Skeletal muscle tissue (tissue), 3 donors: ENCODE measurements at regions not wholly inside any gene's neighbourhood (a gene's known extent, or its start where the extent isn't known, plus 50 kb on each side); places are given as distances from the start of the nearest gene placed in this dataset.

Experiments used
- H3K27ac ChIP-seq: one replicate; pipeline ENCODE4 v1.7.0; 2013; ENCODE audit warnings: mild to moderate bottlenecking, low read depth, low read length, inconsistent platforms
- H3K27me3 ChIP-seq, 3 donors: one replicate each; pipeline ENCODE4 v1.7.0; 2013; ENCODE audit warnings: low read length in 3 of 3; ENCODE audit not compliant: control insufficient read depth in 3 of 3, insufficient read depth in 3 of 3
- H3K36me3 ChIP-seq, 3 donors: one replicate each; pipeline ENCODE4 v1.7.0; 2013; ENCODE audit warnings: low read length in 3 of 3; ENCODE audit not compliant: control insufficient read depth in 3 of 3, insufficient read depth in 3 of 3
- H3K4me1 ChIP-seq, 3 donors: one replicate each; pipeline ENCODE4 v1.7.0; 2013; ENCODE audit warnings: low read length in 3 of 3, mild to moderate bottlenecking in 3 of 3; ENCODE audit not compliant: control insufficient read depth in 3 of 3, insufficient read depth in 3 of 3
- H3K4me3 ChIP-seq, 3 donors: one replicate each; pipeline ENCODE4 v1.7.0; 2013; ENCODE audit warnings: low read length in 3 of 3
- H3K9ac ChIP-seq, 3 donors: one replicate each; pipeline ENCODE4 v1.7.0; 2013; ENCODE audit warnings: low read length in 3 of 3, mild to moderate bottlenecking in 3 of 3, moderate library complexity in 2 of 3, low read depth in 1 of 3
- H3K9me3 ChIP-seq, 3 donors: one replicate each; pipeline ENCODE4 v1.7.0; 2013; ENCODE audit warnings: low read length in 3 of 3; ENCODE audit not compliant: control insufficient read depth in 3 of 3
- donor health status: Osteomylitis.

DNA sequence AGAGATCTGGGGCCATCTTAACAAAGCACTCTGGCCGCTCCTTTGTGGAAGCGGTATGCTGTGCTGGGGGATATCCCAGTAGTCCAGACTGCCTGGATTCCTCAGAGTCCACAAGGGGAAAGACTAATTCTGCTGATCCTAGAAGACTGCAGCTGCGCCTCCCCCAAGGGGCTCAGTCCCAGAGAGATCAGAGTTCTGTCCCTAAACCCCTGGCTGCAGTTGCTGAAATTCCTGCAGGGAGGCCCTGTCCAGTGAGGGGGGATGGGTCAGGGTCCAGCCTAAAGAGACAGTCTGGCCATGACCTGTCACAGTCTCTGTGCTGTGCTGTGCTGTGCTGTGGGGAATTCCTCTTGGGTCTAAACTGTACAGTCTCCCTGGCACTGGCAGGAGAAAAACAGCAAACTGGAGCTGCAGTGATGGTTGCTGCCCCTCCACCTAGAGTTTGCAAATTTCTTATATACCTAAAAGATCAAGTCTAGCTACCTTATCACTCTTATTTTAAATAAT lies 575.1 kb upstream of the UBE2E2 start:
- no peak overlapping the region for H3K9ac ChIP-seq
- no peaks in the 10 kb centered on the region for H3K9me3 ChIP-seq
- no peak overlapping the region for H3K27ac ChIP-seq
- H3K27me3 ChIP-seq, result no peaks in the 10 kb centered on the region
- no peak overlapping the region for H3K4me3 ChIP-seq
- H3K36me3 ChIP-seq, result no peaks in the 10 kb centered on the region
- H3K4me1 ChIP-seq, result no peaks in the 10 kb centered on the region

DNA sequence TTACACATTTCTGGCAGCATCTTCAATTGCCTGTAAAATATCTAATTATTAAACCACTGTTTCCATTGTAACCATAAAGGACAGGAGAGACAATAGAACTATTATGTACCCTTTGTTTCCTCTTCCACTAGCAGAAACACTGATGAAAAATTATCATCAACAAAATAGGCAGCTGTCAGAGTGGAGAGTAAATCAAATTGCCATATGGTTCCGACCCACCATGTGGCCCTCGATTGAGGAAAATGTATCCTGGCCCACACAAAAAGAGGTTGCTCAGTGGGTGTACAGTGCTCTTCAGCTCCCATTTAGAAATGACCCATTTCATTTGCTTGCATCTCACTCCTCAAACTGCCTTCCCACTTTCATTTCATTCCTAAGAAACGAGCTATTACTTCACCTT lies 570.6 kb upstream of the UBE2E2 start:
- Histone ChIP-seq H3K4me3 (no peak overlapping the region), H3K9me3 (no peaks in the 10 kb centered on the region), H3K27ac (no peak overlapping the region), H3K9ac (no peak overlapping the region), H3K36me3 (no peaks in the 10 kb centered on the region), H3K4me1 (no peaks in the 10 kb centered on the region), H3K27me3 (no peaks in the 10 kb centered on the region)

DNA sequence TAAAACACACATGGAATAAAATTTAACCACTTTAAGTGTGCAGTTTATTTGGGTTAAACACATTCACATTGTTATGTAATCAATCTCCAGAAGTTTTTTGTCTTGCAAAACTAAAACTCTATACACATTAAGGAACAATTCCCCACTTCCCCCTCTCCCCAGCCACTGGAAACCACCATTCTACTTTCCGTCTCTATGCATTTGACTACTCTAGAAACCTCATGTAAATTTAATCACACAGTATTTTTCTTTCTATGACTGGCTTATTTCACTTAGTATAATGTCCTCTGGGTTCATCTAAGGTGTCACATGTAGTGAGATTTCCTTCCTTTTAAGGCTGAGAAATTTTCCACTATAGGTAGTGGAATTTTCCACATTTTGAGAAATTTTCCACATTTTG lies 568.7 kb upstream of the UBE2E2 start:
- no peaks in the 10 kb centered on the region for H3K4me1 ChIP-seq
- H3K36me3 ChIP-seq, result no peaks in the 10 kb centered on the region
- no peaks in the 10 kb centered on the region for H3K27me3 ChIP-seq
- H3K27ac ChIP-seq, result no peak overlapping the region
- no peak overlapping the region for H3K4me3 ChIP-seq
- no peak overlapping the region for H3K9ac ChIP-seq
- no peaks in the 10 kb centered on the region for H3K9me3 ChIP-seq

DNA sequence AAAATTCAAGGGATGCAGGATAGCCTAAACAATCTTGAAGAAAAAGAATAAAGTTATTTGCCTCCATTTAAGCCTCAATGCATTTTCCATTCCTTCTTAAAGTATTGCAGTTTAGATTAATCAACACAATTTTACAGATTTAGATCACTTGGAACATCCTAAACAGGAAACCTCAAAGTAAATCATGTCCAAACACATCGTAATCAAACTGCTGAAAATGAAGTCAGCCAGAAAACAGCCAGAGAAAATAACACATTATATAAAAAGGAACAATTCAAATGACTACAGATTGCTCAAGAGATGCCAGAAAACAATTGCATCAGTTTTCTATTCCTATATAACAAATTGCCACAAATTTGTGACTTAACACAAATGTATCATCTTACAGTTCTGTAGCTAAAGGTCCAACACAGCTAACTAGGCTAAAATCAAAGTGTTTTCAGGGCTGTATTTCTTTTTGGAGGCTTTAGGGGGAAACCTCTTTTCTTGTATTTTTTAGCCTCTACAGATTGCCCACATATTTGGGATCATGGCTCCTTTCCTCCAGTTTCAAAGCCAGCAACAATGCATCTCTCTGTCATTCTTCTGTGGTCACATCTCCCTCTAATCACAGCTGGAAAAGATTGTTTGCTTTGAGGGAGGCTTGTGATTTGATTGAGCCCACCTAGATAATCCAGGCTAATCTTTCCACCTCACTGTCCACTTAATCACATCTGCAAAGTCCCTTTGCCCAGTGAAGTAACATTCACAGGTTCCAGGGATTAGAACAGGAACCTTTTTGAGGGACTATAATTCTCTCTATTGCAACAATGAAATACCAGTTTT lies 543.3 kb upstream of the UBE2E2 start:
- Histone ChIP-seq H3K36me3 (no peaks in the 10 kb centered on the region), H3K9ac (no peak overlapping the region), H3K4me1 (no peaks in the 10 kb centered on the region), H3K9me3 (no peaks in the 10 kb centered on the region), H3K27ac (no peak overlapping the region), H3K4me3 (no peak overlapping the region), H3K27me3 (no peaks in the 10 kb centered on the region)

DNA sequence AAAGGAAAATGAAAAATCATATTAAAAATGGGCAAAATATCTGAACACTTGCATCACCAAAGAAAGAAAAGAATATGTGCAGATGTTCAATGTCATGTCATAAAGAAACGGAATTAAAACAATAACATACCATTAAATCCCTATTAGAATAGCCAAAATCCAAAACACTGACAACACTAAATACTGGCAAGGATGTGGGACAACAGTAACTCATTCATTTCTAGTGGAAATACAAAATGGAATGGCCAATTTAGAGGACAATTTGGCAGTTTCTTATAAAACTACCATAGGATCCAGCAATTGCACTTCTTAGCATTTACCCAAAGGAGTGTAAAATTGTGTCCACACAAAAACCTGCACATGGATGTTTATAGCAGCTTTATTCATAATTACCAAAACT lies 542.5 kb upstream of the UBE2E2 start:
- Histone ChIP-seq H3K4me1 (no peaks in the 10 kb centered on the region), H3K9ac (no peak overlapping the region), H3K27me3 (no peaks in the 10 kb centered on the region), H3K4me3 (no peak overlapping the region), H3K9me3 (no peaks in the 10 kb centered on the region), H3K36me3 (no peaks in the 10 kb centered on the region), H3K27ac (no peak overlapping the region)

DNA sequence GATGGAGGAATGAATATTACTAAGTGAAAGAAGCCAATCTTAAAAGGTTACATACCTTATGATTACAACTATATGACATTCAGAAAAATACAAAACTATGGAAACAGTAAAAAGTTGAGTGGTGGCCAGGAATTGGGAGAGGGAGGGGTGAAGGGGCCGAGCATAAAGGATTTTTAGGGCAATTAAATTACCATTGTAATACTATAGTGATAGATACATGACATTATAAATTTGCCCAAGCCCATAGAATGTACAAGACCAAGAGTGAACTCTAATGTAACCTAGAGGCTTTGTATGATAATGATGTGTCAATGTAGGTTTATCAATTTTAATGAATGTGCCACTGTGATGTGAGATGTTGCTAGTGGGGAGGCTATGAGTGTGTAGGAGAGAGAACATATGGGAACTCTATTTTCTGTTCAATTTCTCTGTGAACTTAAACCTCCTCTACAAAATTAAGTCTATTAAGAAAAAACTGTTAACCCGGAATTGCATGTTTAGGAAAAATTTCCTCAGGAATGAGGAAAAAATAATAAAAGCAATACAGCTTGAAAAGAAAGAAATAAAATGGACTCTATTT lies 541.9 kb upstream of the UBE2E2 start:
- Histone ChIP-seq H3K36me3 (no peaks in the 10 kb centered on the region), H3K27ac (no peak overlapping the region), H3K4me1 (no peaks in the 10 kb centered on the region), H3K9ac (no peak overlapping the region), H3K9me3 (no peaks in the 10 kb centered on the region), H3K4me3 (no peak overlapping the region), H3K27me3 (no peaks in the 10 kb centered on the region)

DNA sequence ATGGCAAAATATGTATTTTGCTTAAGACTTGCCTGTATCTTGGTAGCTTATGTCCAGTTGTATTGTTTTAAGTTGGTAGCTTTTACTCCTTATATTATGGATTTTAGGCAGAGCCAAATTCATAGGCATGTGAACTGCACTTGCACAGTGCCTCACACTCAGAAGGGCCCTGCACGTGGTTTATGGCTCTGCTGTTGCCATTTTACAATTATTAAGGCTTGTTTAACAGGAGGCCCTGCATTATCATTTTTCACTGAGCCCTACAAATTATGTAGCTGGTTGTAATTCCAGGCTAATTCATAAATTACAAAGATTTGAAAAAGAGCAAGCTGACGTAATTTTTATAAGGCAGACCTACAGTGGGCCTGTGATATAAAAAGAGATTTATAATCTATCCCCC lies 537.6 kb upstream of the UBE2E2 start:
- Histone ChIP-seq H3K4me3 (no peak overlapping the region), H3K4me1 (no peaks in the 10 kb centered on the region), H3K36me3 (no peaks in the 10 kb centered on the region), H3K27ac (no peak overlapping the region), H3K9ac (no peak overlapping the region), H3K27me3 (no peaks in the 10 kb centered on the region), H3K9me3 (no peaks in the 10 kb centered on the region)

DNA sequence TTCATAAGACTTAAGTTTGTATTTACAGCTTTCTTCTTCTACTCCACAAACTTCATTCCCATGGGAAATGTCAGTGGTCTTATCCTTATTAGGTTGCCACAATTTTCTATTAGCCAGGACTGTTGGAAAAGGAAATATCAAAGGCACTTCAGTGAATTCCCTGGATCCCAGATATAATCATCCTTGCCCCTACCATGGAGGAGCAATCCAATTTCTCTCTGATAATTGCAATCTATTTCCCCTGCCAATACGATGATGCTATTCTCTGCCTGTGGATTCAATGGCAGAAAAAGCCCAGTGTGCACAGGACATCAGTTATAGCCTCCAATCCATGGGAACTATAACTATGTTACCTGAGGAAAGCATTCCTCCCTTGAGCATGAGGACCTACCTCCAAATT lies 536.4 kb upstream of the UBE2E2 start:
- H3K4me3 ChIP-seq, result no peak overlapping the region
- no peaks in the 10 kb centered on the region for H3K9me3 ChIP-seq
- H3K27ac ChIP-seq, result no peak overlapping the region
- H3K36me3 ChIP-seq, result no peaks in the 10 kb centered on the region
- no peaks in the 10 kb centered on the region for H3K4me1 ChIP-seq
- no peak overlapping the region for H3K9ac ChIP-seq
- H3K27me3 ChIP-seq, result no peaks in the 10 kb centered on the region

DNA sequence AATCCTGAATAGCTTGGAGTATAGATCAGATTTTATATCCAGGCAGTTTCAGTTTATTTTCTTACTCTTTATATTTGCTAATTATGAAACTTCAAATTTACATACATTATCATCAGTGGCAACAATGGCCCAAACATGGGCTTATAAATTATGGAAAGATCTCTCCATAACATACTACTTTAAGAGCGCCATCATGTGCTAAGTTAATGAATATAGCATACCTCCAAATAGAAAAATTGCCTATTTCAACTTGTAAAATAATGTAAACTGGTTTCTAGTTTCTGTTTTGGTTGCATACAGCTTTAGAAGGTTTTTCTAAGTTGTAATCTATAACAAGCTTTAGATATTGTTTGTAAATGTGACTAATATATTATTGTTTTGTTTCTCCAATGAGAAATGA lies 531.3 kb upstream of the UBE2E2 start:
- Histone ChIP-seq H3K27me3 (no peaks in the 10 kb centered on the region), H3K4me3 (no peak overlapping the region), H3K36me3 (no peaks in the 10 kb centered on the region), H3K9me3 (no peaks in the 10 kb centered on the region), H3K4me1 (no peaks in the 10 kb centered on the region), H3K9ac (no peak overlapping the region), H3K27ac (no peak overlapping the region)

DNA sequence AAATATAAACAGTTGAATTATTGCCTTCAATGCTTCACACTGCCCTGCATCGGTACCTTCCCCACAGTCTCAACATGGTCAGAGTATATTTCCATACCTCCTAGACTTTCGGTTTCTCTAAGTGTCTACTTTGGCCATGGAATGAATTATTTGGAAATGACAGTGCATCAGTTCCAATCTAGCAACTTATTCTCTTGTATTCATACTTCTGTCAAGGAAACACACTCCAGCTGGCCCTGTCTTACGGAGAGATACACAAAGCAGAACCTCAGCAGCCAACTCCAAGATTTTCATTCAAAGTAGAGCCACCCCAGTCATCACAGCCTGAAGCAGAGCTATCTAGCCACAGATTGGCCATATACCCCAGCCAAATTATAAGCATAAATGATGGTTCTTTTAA lies 518.4 kb upstream of the UBE2E2 start:
- no peaks in the 10 kb centered on the region for H3K4me1 ChIP-seq
- H3K27ac ChIP-seq, result no peak overlapping the region
- H3K4me3 ChIP-seq, result no peak overlapping the region
- H3K27me3 ChIP-seq, result no peaks in the 10 kb centered on the region
- no peaks in the 10 kb centered on the region for H3K36me3 ChIP-seq
- no peaks in the 10 kb centered on the region for H3K9me3 ChIP-seq
- H3K9ac ChIP-seq, result no peak overlapping the region
